GM06990 (cell line): ENCODE measurements at regions not wholly inside any gene's neighbourhood (a gene's known extent, or its start where the extent isn't known, plus 50 kb on each side); places are given as distances from the start of the nearest gene placed in this dataset.

Experiments
- DNase-seq: peaks from one replicate; pipeline ENCODE4 v3.0.0-alpha.2; 2011; ENCODE audit not compliant: insufficient read length; ENCODE audit errors: extremely low read depth
- H3K27me3 ChIP-seq: replicated peaks from 2 replicates; pipeline ENCODE4 v1.6.0; 2011; ENCODE audit warnings: low read length; ENCODE audit not compliant: control insufficient read depth, insufficient read depth
- H3K36me3 ChIP-seq: 2 replicates; pipeline ENCODE4 v1.5.1; 2011; ENCODE audit warnings: low read length; ENCODE audit not compliant: control insufficient read depth, insufficient read depth
- H3K4me3 ChIP-seq: replicated peaks from 2 replicates; pipeline ENCODE4 v1.5.1; 2011; ENCODE audit warnings: low read depth, mild to moderate bottlenecking, control low read depth, low read length
- CTCF ChIP-seq: IDR thresholded peaks from 2 replicates; pipeline ENCODE4 v1.5.1; 2011; ENCODE audit warnings: low read length, control low read depth, mild to moderate bottlenecking, inconsistent platforms; ENCODE audit not compliant: insufficient read depth, poor library complexity, severe bottlenecking

- no peaks in the 10 kb centered on the region for H3K36me3 ChIP-seq
- DNase-seq = no peak
Observed at GRCh38 chr9:82805027-82805426, 257.9 kb downstream of the RASEF start.

GRCh38 chr9:82808478-82808877 is 254.5 kb downstream of the RASEF start:
- Histone ChIP-seq H3K36me3 (no peaks in the 10 kb centered on the region), H3K27me3 (no peaks in the 10 kb centered on the region), H3K4me3 (no peak overlapping the region)
- TF ChIP-seq CTCF = no peak
- DNase-seq = no peak

More at GRCh38 chr9:82805027-82805426, 257.9 kb downstream of the RASEF start:
- Histone ChIP-seq H3K4me3 (no peak overlapping the region), H3K27me3 (no peaks in the 10 kb centered on the region)
- TF ChIP-seq CTCF = no peak

- TF ChIP-seq CTCF = no peak
- no peak overlapping the region for H3K4me3 ChIP-seq
- no peaks in the 10 kb centered on the region for H3K36me3 ChIP-seq
- no peaks in the 10 kb centered on the region for H3K27me3 ChIP-seq
- DNase-seq = no peak
Observed at GRCh38 chr9:82810915-82811314, 252.0 kb downstream of the RASEF start.

GRCh38 chr9:82819260-82819659 is 243.7 kb downstream of the RASEF start:
- no peaks in the 10 kb centered on the region for H3K36me3 ChIP-seq
- no peaks in the 10 kb centered on the region for H3K27me3 ChIP-seq
- no peak for TF ChIP-seq CTCF
- no peak for DNase-seq
- no peak overlapping the region for H3K4me3 ChIP-seq

- Histone ChIP-seq H3K4me3 (no peak overlapping the region), H3K36me3 (no peaks in the 10 kb centered on the region), H3K27me3 (no peaks in the 10 kb centered on the region)
- DNase-seq = no peak
- TF ChIP-seq CTCF = no peak
Observed at GRCh38 chr9:82820186-82820585, 242.8 kb downstream of the RASEF start.

GRCh38 chr9:82829818-82830217 is 233.1 kb downstream of the RASEF start:
- no peaks in the 10 kb centered on the region for H3K36me3 ChIP-seq
- no peak for TF ChIP-seq CTCF
- no peak for DNase-seq

More at GRCh38 chr9:82829818-82830217, 233.1 kb downstream of the RASEF start:
- Histone ChIP-seq H3K4me3 (no peak overlapping the region), H3K27me3 (no peaks in the 10 kb centered on the region)
